ENCODE measurements at regions not wholly inside any gene's neighbourhood (a gene's known extent, or its start where the extent isn't known, plus 50 kb on each side); places are given as distances from the start of the nearest gene placed in this dataset.
"Not testable (repeated sequence)": the region's sequence is repeated elsewhere in the genome, so short reads cannot be mapped to it uniquely, and the experiment has no call there.

GRCh38 chr6:144395014-144395413, 109.9 kb downstream of the UTRN start:
- no peak for DNase-seq (ENCODE audit: low read depth in 2 of 2)

- DNase-seq (ENCODE audit: low read depth in 2 of 2), result no peak
Observed at GRCh38 chr6:144395826-144396225, 110.7 kb downstream of the UTRN start.

- DNase-seq (ENCODE audit: low read depth in 2 of 2), result no peak
Observed at GRCh38 chr6:144397141-144397540, 112.0 kb downstream of the UTRN start.

GRCh38 chr6:144400321-144400720, 115.2 kb downstream of the UTRN start:
- no peak for DNase-seq (ENCODE audit: low read depth in 2 of 2)

GRCh38 chr6:144401736-144402733, 116.9 kb downstream of the UTRN start:
- DNase-seq (ENCODE audit: low read depth in 2 of 2), result no peak

GRCh38 chr6:144402750-144403149, 117.6 kb downstream of the UTRN start:
- DNase-seq (ENCODE audit: low read depth in 2 of 2), result no peak

- no peak for DNase-seq (ENCODE audit: low read depth in 2 of 2)
Observed at GRCh38 chr6:144405163-144405562, 120.0 kb downstream of the UTRN start.

- DNase-seq (ENCODE audit: low read depth in 2 of 2), result no peak
Observed at GRCh38 chr6:144406796-144407195, 121.7 kb downstream of the UTRN start.

GRCh38 chr6:144408161-144408560, 123.0 kb downstream of the UTRN start:
- no peak for DNase-seq (ENCODE audit: low read depth in 2 of 2)

GRCh38 chr6:144410059-144410458, 124.9 kb downstream of the UTRN start:
- no peak for DNase-seq (ENCODE audit: low read depth in 2 of 2)

GRCh38 chr6:144410574-144410973, 125.4 kb downstream of the UTRN start:
- not testable (repeated sequence) for DNase-seq (ENCODE audit: low read depth in 2 of 2)

GRCh38 chr6:144411531-144412165, 126.5 kb downstream of the UTRN start:
- no peak for DNase-seq (ENCODE audit: low read depth in 2 of 2)

GRCh38 chr6:144413418-144413817, 128.3 kb downstream of the UTRN start:
- DNase-seq (ENCODE audit: low read depth in 2 of 2), result no peak

- no peak for DNase-seq (ENCODE audit: low read depth in 2 of 2)
Observed at GRCh38 chr6:144415014-144415413, 129.9 kb downstream of the UTRN start.

- no peak for DNase-seq (ENCODE audit: low read depth in 2 of 2)
Observed at GRCh38 chr6:144415835-144416237, 130.7 kb downstream of the UTRN start.

- no peak for DNase-seq (ENCODE audit: low read depth in 2 of 2)
Observed at GRCh38 chr6:144416244-144416643, 131.1 kb downstream of the UTRN start.

- no peak for DNase-seq (ENCODE audit: low read depth in 2 of 2)
Observed at GRCh38 chr6:144416773-144417172, 131.6 kb downstream of the UTRN start.

GRCh38 chr6:144417681-144418080, 132.5 kb downstream of the UTRN start:
- no peak for DNase-seq (ENCODE audit: low read depth in 2 of 2)

GRCh38 chr6:144418959-144419545, 133.9 kb downstream of the UTRN start:
- no peak for DNase-seq (ENCODE audit: low read depth in 2 of 2)

GRCh38 chr6:144423167-144423566, 138.0 kb downstream of the UTRN start:
- no peak for DNase-seq (ENCODE audit: low read depth in 2 of 2)

- DNase-seq (ENCODE audit: low read depth in 2 of 2), result no peak
Observed at GRCh38 chr6:144429753-144430152, 144.6 kb downstream of the UTRN start.

GRCh38 chr6:144433446-144433845, 148.3 kb downstream of the UTRN start:
- not testable (repeated sequence) for DNase-seq (ENCODE audit: low read depth in 2 of 2)

Data from stimulated activated CD4-positive, alpha-beta T cell treated with anti-CD3 and anti-CD28 coated beads, Interleukin-1b, Interleukin-23, amount 100 ng/mL, for 1 hour (primary cell).